ENCODE measurements at regions not wholly inside any gene's neighbourhood (a gene's known extent, or its start where the extent isn't known, plus 50 kb on each side); places are given as distances from the start of the nearest gene placed in this dataset.
"Not testable (repeated sequence)": the region's sequence is repeated elsewhere in the genome, so short reads cannot be mapped to it uniquely, and the experiment has no call there.

DNA sequence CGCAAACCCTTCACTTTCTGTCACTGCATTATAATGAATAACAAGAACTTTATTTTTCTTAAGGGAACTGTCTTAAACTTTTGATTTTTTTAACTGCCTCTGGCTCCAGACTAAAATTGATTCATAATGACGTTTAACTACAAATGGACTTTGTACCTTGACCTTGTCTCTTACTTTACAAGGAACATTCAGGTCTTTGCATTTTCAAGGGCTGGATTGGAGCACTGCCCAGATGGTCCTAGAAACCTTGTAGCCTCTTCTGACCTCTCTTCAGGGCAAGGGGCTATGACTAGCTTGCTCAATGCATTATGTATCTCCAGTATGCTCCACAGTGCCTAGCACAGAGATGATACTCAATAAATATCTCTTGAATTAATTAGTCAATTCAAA, 612.6 kb upstream of the CLINT1 start:
- no peak for DNase-seq

DNA sequence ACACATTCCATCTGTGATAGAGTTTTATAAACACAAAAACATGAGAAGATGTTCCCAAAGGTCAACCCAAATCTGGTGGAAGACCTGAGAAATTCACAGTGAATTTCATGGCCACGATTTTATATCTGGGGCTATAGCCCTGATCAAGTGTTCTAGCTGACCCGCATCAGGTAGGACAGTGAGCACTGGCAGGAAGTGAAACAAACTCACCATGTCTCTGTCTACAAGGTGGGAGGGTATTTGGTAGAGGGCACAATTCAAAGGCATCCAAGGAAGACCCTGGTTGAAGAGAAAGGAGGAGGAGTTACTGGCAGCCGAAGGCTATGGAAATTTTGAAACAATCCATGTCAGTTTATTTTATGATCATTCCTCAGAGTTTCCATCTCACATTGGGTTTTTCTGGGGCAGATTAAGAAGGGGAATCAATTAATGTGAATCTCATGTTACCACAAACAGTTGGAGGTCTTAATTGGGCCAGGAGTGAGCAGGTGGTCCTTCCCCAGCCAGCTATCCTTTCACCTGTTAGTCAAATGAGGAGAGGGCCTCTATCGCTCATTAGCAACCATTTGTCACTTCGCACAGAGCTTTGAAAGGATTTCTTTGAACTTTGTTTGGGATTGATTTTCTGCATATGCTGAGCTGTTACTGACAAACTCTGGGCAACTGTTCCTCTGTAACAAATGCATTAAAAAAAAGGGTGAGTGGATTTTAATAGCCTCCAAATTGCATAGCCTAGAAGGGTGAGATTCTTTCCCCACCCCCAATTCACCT, 612.0 kb upstream of the CLINT1 start:
- no peak for DNase-seq

DNA sequence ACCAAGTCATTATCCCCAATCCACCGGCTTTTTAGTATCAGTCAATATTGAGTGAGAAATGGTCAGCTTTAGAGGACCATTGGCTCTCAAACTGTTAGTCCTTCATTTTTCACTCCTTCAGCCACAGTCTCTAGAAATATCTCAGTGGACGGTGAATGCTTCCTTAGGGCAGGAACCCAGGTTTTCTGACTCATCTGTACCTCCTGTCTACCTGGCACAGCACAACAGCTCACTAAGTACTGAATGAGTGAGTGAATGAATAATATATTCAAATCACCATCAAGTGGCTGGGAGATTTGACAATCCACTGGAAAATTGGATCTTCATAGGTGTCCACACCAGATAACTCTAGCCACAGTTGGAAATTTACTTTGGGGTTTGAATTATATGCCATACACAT, 609.5 kb upstream of the CLINT1 start:
- no peak for DNase-seq

DNA sequence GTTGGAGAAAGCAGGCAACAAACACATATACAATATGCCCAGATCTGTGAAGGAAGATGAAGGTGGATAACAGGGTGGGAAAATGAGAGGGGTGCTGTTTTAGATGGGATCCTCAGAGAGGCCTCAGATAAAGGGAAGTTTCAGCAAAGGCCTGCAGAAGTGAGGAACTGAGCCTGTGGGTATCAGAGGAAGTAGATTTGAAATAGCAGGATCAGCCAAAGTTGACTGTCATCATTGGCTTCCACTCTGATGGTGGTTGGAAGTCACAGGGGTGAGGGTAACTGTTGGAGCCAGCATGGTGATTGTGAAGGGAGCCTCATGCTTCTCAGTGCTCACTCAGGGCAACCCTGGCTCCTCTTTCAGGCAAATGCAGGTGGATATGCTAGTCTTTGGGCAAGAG, 607.2 kb upstream of the CLINT1 start:
- no peak for DNase-seq

DNA sequence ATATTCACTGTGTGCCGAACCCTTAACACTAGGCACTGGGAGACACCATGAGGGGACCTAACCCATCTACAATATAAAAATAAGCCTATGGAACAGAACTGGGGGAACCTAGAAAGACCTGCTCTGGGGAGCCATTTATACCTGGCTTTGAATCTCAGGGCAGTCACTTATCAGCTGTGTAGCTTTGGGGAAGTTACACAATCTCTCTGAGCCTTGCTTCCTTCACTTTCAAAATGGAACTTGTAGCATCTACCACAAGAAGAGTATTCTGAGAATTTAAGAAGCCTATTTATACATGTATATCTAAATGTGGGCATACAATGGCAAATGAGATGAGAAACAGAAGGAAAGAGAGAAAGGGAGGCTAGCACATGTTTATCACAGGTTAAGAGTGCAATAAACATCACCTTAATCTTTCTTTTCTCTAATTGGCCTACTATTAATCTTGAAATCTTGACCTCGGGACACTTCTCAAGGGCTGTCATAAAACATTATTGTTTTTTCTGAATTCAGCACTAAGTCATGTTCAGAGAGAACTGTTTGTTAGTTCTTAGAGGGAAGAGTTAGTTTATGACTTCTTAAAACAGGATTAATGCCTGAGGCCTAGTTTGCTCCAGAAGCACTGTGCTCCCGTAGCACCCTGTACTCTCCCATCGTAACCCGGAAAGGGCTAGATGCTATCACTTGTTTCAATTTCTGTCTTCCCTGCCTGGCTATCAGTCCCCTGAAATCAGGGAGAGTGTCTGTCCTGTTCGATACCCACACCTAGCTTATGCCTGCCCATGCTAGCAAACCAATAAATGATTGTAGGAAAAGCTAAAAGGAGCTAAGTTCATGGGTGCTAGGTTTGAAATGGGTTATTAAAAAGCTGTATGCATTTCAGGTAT, 606.4 kb upstream of the CLINT1 start:
- no peak for DNase-seq

DNA sequence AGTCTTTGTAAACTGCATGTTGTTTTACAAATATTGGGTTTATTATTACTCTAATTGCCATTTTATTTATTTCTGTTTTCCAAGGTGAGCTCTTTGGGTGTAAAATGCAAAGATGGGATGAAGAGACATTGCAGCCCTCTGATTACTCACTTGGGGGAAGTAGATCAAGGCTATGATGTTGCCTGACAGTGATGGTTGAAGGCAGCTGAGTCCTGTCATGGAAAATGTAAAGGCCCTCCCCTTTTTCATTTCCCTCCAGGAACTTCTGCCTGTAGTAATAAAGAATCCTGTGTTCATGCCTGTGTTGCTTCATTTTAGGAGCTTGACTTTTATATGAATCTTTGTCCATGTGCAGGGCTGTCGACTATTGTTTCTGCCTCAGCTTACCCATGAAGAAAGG, 605.4 kb upstream of the CLINT1 start:
- DNase-seq, result no peak

DNA sequence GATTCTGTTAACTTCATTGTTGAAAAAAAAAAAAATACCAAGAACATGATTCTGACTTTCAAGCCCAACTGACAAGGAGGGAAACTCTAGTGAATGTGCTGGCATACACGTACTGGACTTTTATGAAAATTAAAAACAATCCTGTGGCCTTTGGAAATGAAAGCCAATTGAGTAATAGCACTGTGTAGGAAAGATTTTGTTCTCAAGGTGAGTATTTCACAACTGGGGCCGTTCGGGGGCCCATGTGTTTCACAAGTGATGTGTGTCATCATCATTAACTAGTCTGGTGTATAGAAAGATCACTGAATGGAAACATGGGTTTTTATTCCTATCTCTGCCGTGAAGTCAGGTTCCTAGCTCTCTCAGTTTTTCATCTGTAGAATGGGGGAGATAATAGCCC, 605.0 kb upstream of the CLINT1 start:
- DNase-seq, result no peak

DNA sequence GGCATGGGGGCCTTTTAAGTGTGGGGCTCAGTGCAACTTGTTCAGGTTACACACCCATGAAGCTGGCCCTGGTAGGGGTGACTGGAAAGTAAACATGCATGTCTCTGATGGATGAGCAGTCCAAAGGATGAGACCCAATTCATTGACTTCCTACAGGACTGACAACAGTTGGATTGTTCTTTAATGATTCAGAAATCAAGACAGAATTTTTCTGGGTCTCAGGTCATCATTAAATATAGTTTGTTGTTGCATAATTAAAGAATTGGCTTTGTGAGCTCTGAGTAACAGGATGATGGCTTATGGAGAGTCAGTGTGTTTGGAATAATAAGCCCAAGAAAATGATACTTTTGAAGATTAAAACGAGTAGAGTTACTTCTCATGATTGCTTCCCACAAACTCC, 604.2 kb upstream of the CLINT1 start:
- DNase-seq, result no peak

DNA sequence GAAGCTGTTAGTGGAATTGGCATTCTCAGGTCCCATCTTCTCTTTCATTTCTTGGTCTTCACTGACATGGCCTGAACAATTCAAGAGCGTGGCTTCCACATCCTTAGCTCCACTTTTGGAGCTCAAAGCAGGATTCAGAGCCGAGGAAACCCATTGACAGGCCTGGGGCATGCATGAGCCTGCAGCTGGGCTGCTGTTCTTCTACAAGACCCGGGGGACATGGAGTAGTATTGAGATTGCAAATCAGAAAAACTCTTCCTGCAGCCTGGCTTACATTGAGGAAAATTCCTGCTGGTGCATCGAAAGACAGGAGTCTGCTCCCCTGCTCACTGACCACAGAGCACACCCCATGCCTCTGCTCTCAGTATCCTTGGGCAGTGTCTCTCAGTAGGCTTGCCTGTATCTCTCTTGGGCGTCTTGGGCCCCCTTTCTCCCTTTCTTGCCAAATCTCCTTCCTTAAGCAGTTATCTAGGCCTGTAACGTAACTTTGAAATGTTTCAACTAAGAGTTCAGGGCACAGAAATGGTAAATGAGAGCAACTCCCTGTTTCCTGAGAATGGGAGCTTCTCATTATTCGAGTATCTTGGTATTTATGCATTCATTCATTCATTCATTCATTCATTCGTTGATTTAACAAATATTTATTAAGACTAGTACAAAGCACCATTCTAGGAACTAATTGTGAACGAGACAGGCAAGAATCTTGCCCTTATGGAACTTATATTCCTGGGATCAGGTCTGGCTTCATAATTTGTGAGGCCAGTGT, 603.6 kb upstream of the CLINT1 start:
- no peak for DNase-seq

DNA sequence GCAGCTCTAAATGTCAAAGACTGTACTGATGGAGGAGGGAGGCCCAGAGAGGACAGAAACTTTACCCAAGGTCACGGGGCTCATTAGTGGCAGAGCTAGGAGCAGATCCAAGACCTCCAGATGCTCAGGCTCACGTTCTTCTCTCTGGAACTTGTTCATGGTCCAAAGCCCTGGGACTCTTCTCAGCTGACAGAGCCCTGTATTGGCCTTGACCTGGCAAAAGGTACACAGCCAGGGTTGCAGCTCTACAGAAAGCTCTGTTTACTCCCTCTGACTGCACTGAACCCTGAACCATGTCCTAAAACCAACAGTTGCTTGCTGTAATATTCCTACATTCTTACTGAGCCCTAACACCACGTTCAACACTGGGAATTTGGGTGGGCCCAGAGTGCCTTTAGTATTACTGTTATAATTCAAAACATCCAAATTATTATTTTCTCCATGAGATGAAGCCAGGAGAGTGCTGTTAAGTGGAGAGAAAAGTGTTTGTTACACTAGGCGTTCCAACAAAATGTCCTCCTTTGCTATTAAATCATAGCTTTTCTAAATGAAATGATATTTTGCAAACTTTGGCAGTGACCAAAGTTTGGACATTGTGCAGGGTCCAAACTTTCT, 602.4 kb upstream of the CLINT1 start:
- no peak for DNase-seq

DNA sequence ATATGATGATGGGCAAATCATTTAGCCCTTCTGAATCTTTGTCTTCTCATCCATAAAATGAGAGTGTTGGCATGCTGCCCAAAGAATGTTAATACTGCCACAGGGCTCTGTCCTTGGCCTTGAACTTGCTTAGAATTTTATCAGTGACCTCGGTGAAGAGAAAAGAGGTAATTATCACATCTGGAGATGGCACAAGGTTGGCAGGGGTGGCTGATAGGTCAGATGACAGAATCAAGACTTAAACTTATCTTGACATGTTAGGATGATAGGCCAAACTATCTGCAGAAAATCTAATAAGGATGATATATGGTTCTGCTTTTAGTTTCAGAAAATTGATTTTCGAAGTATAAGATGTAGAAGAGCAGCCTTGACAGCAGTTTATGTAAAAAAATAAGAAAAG, 599.1 kb upstream of the CLINT1 start:
- no peak for DNase-seq

DNA sequence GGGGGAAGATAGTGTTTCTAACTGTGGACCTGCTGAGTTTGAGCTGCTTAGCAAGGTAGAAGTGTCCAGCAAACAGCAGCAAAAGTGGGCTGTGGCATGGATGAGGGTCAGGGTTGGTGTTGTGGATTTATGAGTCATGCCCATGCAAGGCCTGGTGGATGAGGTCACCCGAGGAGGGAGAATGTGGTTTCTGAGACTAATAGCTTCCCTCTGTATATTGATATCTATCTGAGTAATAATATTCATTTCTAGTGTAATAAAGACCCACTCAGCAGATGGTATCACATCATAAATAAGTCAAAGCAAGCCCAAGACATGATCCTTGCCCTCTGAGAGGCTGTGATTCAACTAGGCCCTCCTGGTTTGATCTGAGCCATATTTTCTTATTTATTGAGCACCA, 597.8 kb upstream of the CLINT1 start:
- no peak for DNase-seq

DNA sequence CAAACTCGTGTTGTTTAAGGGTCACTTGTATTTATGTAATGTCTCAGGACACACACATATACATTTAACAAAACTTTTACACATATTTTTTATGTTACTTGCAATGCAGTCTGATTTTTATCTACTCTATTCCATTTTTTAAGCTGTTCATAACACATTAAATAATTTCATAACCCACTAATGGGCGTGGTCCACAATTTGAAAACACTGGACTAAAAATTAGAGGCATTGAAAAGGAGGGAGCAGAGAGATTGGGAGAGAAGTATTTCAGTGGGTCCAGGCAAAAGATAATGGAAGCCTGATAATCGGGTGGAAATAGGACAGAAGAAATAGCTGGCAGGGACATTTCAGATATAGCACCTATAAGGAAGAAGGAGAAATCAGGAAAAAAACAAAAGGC, 597.3 kb upstream of the CLINT1 start:
- no peak for DNase-seq

DNA sequence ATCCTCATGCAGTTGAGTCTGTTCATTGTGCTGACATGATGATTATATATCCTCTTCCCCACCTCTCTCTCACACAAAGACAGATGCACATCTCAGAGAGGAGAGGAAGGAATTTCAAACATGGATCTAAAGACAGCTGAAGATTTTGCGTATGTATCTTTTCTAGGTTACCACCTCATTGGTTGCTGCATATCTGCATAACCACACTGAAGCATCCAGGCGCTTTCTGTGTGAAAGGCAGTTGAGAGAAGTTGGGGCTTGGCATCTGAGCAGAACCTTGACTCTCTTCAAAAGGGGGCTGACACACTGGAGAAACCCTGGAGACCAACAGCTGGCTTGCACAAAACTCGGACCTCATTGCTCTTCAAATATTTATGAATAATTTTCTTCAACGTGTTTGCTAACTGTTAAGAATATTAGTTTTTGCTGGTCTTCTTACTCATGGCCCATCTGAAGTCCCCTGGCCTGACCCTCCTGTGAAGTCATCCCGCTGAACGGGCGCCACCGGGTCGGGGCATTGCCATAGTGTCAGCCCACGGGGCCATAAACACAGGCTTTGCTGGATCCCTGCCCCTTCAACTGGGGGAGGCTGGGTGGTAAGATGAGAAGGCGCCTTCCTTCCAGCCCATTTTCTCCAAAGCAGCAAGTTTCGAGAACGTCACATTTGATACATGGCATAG, 593.2 kb upstream of the CLINT1 start:
- DNase-seq, result no peak

DNA sequence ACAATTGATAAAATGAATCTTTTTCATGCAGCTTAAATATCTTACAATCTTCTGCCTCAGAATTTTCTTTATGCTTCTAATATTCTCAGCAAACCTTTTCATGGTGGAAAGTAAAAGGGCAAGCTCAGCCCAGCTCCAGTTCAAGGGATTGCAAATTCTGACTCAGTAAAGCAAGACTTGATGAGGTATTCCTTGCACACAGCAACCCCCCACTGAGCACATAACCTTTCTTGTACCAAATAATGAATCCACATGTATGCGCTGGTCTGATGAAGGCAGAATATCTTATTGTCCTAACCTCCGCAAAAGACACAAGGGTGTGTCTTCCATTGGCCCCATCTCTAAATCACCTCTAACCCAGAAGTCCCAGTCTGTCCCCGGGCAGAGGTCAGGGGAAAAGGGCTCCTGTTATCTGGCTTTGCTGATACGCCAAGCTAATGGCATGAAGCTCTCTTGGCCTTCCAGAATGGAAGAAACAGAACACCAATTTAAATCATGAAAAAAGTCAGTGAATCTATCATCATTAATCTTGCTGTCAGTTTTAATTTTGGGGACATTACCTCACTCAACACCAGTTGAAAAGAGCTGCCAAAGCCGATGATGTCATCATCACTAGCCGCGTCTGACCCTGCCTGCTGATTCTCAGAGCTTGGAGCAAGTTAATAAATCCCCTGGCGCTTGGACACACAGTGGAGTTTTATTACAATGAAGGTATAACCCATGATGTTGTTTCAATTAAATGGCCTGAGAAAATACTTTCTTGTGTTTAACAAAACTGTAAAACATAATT, 592.5 kb upstream of the CLINT1 start:
- no peak for DNase-seq

DNA sequence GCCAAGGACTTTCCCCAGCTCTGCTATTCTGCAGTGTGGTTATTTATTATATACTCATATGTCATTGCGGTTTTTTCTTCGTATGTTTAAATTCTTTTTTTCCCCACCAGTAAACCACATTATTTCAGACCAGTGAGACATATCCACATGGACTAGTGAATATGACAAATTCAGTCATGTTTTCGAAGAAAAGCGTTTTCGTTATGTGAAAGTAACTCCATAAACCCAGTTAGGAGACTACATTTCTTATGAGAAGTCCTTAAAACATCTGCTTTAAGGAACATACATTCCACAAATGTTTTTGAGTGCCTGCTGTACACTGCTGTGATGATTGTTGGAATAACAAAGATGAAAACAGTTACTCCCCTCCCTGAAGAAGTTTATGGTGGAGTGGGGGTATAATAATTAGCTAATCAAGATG, 591.8 kb upstream of the CLINT1 start:
- DNase-seq, result no peak

DNA sequence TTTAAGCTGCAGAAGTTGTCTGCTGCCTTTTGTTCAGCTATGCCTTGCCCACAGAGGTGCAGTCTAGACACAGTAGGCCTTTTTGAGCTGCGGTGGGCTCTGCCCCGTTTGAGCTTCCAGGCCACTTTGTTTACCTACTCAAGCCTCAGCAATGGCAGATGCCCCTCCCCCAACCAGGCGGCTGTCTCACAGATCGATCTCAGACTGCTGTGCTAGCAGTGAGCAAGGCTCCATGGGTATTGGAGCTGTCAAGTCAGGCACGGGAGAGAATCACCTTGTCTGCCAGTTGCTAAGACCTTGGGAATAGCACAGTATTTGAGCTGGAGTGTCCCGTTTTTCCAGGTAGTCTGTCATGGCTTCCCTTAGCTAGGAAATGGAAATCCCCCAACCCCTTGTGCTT, 587.8 kb upstream of the CLINT1 start:
- DNase-seq, result not testable (repeated sequence)

DNA sequence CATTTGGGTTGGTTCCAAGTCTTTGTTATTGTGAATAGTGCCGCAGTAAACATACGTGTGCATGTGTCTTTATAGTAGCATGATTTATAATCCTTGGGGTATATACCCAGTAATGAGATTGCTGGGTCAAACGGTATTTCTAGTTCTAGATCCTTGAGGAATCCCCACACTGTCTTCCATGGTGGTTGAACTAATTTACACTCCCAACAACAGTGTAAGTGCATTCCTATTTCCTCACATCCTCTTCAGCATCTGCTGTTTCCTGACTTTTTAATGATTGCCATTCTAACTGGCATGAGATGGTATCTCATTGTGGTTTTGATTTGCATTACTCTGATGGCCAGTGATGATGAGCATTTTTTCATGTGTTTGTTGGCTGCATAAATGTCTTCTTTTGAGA, 580.3 kb upstream of the CLINT1 start:
- not testable (repeated sequence) for DNase-seq

DNA sequence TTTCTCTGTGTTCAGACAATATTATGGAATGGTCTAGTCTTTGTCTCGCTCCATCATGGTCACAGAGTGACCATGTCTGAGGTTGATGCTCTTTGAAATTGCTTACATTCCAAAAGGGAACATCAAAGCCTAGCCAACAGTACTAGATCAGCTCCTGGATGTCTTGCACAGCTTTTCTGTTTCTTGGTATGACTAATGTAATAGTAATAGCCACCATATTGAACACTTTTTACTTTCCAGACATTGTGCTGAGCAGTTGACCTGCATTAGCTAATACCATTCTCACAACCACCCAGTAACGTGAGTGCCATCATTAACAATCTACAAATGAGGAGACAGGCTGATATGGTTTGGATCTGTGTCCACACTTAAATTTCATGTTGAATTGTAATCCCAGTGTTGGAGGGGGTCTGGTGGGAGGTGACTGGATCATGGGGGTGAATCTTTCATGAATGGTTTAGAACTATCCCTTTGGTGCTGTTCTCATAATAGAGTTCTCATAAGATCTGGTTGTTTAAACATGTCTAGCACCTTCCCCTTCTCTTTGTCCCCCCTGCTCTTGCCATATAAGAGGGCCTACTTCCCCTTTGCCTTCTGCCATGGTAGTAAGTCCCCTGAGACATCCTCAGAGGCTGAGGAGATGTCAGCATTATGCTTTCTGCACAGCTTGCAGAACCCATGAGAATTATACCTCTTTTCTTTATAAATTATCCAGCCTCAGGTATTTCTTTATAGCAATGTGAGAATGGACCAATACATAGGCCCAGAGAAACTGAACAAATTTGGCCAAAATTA, 577.5 kb upstream of the CLINT1 start:
- DNase-seq, result no peak

DNA sequence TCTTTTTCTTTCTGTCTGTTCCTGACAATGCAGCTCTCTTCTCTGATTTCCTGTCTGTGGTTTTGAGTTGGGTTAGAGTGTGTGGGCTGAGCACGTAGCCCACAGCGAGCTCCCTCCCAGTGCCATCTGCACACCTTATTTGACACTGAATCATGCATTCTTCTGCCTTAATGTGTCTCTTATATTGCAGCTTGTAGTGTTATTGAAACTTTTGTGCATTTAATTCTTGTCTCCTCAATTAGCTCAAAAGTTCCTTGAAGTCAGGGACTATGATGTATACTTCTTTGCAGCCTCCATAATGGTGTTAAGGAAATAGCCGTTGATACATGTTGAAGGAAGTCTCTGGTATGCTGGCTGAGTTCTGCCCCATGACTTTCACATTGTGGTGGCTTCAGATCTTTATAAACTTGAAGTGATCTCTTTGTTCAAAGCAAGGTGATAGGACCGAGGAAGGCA, 576.2 kb upstream of the CLINT1 start:
- no peak for DNase-seq

DNA sequence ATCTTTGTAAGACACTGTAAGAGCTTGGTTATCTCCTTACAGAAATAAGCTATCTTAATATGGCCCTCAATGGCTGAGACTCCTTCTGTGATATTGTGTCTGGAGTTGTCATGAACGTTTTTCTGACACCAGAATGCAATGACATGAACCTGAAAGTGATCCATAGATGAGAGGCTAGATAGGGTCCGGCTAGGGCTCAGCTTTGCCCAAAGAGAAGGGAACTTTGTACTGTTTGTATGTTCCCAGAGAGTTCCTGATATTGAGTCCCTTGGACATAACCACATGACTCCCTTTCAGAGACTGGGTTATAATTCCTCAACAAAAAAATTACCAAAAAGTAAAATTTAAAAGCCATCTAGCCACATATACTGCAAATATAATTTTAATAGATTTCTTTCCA, 575.8 kb upstream of the CLINT1 start:
- no peak for DNase-seq
